ENCODE measurements at regions not wholly inside any gene's neighbourhood (a gene's known extent, or its start where the extent isn't known, plus 50 kb on each side); places are given as distances from the start of the nearest gene placed in this dataset.

DNA sequence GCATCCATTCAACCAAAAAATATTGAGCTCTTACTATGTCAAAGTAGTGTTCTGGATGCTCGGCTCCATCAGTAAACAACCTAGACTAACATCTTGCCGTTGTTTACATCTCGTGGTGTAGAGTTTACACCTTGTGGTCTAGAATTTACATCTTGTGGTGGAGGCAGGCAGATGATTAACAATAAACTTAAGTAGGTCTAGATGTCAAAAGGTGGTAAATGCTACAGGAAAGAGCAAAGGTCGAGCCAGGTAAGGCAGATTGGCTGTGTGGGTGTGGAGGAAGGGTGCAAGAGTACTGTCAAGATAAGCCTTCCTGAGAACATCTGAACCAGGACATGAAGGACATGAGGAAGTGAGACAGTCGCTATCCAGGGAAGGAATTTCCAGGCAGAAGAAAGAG lies 88.4 kb upstream of the ESR1 start:
- TF ChIP-seq, protein P1, sequence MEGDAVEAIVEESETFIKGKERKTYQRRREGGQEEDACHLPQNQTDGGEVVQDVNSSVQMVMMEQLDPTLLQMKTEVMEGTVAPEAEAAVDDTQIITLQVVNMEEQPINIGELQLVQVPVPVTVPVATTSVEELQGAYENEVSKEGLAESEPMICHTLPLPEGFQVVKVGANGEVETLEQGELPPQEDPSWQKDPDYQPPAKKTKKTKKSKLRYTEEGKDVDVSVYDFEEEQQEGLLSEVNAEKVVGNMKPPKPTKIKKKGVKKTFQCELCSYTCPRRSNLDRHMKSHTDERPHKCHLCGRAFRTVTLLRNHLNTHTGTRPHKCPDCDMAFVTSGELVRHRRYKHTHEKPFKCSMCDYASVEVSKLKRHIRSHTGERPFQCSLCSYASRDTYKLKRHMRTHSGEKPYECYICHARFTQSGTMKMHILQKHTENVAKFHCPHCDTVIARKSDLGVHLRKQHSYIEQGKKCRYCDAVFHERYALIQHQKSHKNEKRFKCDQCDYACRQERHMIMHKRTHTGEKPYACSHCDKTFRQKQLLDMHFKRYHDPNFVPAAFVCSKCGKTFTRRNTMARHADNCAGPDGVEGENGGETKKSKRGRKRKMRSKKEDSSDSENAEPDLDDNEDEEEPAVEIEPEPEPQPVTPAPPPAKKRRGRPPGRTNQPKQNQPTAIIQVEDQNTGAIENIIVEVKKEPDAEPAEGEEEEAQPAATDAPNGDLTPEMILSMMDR (IDR thresholded peaks at IDR 0.05; ENCODE audit: borderline replicate concordance, insufficient read depth, low read depth, low read length) = no peak
- H3K4me3 ChIP-seq (ENCODE audit: low read depth, low read length) = no peak overlapping the region

DNA sequence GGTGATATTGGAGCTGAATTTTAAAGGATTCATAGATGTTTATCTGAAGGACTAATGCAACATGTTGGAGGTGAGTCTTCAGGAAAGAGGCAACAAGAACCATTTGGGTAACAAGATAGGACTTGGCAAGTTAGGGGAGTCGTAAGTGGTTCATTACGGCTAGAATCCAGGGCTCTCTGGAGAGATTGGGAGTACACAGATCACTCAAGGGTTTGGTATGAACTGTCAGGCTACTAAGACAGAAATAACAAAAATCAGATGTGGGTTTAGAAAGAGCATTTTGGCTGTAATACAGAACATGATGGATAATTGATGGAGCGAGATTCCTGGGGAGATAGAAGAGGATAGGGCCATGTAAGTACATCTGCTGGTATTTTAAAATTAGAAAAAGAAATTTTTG lies 86.3 kb upstream of the ESR1 start:
- H3K4me3 ChIP-seq (ENCODE audit: low read depth, low read length) = no peak overlapping the region
- TF ChIP-seq, protein P1 (IDR thresholded peaks at IDR 0.05; ENCODE audit: borderline replicate concordance, insufficient read depth, low read depth, low read length) = no peak

DNA sequence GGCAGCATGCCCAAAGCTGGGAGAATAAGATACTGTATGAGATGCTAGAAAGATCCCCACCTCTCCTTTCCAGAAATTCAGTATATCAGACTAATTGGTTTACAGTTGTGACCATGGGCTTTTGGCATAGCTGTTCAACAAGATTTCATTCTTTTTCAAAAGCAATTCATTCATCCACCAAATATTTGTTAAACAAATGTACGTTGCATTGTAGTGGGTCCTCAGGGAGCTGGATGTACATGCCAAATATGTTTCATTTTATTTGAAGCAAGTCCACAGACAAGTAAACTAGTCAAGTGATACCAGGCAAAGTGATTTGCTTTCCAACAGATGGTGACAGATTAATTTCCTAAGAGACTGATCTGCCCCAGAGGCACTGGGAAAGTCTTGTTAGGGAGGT lies 85.8 kb upstream of the ESR1 start:
- TF ChIP-seq, protein P1 (IDR thresholded peaks at IDR 0.05; ENCODE audit: borderline replicate concordance, insufficient read depth, low read depth, low read length) = no peak
- H3K4me3 ChIP-seq (ENCODE audit: low read depth, low read length) = no peak overlapping the region

DNA sequence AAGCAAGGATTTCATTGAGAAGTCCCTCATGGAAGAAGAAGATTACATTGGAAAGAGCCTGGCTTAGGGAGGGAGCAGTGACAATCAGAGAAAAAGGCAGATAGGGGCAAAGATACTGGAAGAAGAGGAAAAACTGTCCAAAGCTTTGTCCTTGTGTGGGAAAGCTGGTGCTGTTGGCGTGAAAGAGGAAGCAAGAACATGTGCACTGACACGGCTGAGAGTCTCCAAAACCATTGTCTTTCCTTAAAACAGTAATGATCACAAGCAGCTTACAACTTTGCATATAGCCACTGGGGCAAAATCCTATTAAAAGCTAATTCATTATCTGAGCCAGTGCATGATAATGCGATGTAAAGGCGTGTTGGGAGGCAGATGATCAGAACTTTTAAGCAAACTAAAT lies 85.1 kb upstream of the ESR1 start:
- H3K4me3 ChIP-seq (ENCODE audit: low read depth, low read length) = no peak overlapping the region
- TF ChIP-seq, protein P1 (IDR thresholded peaks at IDR 0.05; ENCODE audit: borderline replicate concordance, insufficient read depth, low read depth, low read length) = no peak

DNA sequence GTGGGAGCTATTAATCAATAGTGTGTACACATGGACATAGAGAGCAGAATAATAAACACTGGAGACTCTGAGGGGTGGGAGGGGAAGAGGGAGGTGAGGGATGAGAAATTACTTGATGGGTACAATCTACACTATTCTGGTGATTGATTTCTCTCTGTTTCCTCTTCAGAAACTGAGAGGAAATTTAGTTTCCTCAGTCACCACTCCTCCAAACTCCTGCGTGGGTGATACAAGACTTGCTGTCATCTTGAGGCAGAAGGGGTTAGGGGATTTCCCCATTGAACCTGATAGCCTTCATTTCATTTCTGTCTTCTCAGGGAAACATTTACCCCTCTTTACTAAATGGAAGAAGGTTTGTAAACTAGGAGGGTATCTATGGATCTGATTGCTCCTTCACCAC lies 84.3 kb upstream of the ESR1 start:
- TF ChIP-seq, protein P1 (IDR thresholded peaks at IDR 0.05; ENCODE audit: borderline replicate concordance, insufficient read depth, low read depth, low read length) = no peak
- H3K4me3 ChIP-seq (ENCODE audit: low read depth, low read length) = no peak overlapping the region

DNA sequence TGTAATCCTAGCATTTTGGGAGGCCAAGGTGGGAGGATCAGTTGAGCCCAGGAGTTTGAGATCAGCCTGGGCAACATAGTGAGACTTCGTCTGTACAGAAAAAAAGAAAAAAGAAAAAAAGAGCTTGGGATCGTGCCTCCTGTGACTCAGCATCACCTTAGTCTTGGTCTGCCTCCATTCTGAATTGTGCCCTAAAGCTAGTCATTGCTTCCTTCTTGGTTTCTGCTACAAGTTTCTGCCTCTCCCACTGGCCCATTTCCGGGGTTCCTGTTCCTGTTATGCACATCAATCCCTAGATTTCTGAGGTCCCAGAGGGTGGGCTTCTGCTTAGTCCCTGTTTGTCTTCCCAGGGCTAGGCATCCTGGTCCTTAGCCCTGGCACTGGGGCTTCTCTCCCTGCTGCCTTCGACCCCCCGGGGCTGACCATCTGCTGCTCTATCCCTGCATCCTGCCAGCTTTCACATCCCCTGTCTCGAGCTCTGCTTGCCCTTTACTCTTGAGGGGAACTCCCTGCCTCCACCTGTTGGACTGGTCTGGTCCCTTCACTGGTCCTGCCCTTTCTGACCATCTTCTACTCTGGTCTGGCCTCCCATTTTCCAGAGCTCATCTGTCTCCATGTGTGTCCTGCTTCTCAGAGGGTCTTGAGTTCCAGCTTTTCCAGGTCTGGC lies 77.5 kb upstream of the ESR1 start:
- no peak overlapping the region for H3K4me3 ChIP-seq (ENCODE audit: low read depth, low read length)
- TF ChIP-seq, protein P1 (IDR thresholded peaks at IDR 0.05; ENCODE audit: borderline replicate concordance, insufficient read depth, low read depth, low read length) = no peak

DNA sequence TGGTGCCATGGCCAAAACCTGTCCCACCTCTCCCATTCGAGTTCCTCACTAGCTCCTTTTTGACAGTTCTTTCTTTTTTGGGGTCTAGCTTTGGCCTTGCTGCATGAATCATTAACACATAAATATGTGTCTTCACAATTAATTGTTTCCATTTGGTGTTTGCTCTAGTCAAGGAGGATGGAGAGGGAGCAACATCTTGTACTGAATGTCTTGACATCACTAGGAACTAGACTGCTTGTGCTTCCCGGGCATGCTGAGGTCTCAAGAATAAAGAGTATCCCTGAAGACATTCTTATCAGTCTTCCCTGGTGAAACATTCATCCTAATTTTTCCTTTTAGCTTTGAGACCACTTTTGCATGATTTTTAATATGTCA lies 77.0 kb upstream of the ESR1 start:
- no peak overlapping the region for H3K4me3 ChIP-seq (ENCODE audit: low read depth, low read length)
- TF ChIP-seq, protein P1 (IDR thresholded peaks at IDR 0.05; ENCODE audit: borderline replicate concordance, insufficient read depth, low read depth, low read length) = no peak

Measured in GM12875 (cell line).